ENCODE measurements at regions not wholly inside any gene's neighbourhood (a gene's known extent, or its start where the extent isn't known, plus 50 kb on each side); places are given as distances from the start of the nearest gene placed in this dataset.

GRCh38 chr2:138227195-138227594, 262.9 kb downstream of the HNMT start:
- H3K4me3 ChIP-seq (ENCODE audit: low read depth, low read length): no peak overlapping the region
- TF ChIP-seq CTCF (IDR thresholded peaks at IDR 0.05; ENCODE audit: borderline replicate concordance, insufficient read depth, low read depth, low read length): no peak

GRCh38 chr2:138228101-138228500, 263.8 kb downstream of the HNMT start:
- no peak overlapping the region for H3K4me3 ChIP-seq (ENCODE audit: low read depth, low read length)
- no peak for TF ChIP-seq CTCF (IDR thresholded peaks at IDR 0.05; ENCODE audit: borderline replicate concordance, insufficient read depth, low read depth, low read length)

GRCh38 chr2:138234265-138234664, 267.3 kb upstream of the SPOPL start:
- TF ChIP-seq CTCF (IDR thresholded peaks at IDR 0.05; ENCODE audit: borderline replicate concordance, insufficient read depth, low read depth, low read length): no peak

DNA sequence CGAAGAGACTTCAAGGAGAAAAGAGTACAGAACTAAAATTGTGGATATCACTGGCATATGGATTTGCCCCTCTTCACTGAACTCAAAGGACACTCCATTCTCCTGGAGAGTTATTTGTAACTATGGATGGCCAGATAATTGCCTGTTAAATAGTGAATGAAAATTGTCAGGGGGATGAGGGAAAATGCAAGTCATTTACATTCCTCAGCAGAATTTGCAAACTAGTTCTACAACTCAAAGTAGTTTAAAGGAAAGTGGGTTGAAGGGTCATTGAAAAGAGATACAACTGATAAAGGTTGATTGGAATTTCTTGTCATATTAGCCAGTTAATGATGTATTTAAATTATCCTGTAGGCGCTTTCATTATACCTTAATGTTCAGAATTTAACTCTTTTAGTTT, 266.5 kb upstream of the SPOPL start:
- no peak overlapping the region for H3K4me3 ChIP-seq (ENCODE audit: low read depth, low read length)
- TF ChIP-seq CTCF (IDR thresholded peaks at IDR 0.05; ENCODE audit: borderline replicate concordance, insufficient read depth, low read depth, low read length): no peak

More at GRCh38 chr2:138234265-138234664, 267.3 kb upstream of the SPOPL start:
- H3K4me3 ChIP-seq (ENCODE audit: low read depth, low read length): no peak overlapping the region

GRCh38 chr2:138236142-138236541, 265.4 kb upstream of the SPOPL start:
- no peak overlapping the region for H3K4me3 ChIP-seq (ENCODE audit: low read depth, low read length)
- no peak for TF ChIP-seq CTCF (IDR thresholded peaks at IDR 0.05; ENCODE audit: borderline replicate concordance, insufficient read depth, low read depth, low read length)

DNA sequence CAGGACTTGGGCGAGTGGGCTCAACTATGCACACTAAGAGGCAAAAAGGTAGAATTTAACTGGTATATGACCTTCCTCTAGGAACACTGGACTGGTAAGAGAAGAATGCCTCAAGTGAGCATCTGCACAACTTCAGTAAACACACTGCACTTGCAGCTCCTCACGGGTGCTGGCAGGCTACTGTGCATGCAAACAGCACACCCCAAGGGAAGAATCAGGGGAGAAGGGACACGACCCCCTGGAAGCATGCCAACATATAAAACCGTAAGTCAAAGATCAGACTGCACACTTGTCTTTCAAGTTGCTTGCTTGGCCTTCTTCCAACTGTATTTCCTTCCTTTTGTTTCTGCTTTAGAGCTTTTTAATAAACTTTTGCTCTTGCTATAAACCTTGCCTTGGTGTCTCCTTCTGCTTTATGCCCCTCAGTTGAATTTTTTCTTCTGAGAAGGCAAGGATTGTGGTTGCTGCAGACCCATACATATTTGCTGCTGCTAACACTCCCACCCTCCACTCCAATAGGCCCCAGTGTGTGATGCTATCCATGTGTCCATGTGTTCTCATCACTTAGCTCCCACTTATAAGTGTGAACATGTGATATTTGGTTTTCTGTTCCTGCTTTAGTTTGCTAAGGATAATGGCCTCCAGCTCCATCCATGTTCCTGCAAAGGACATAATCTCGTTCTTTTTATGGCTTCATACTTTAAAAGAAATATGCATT, 263.7 kb upstream of the SPOPL start:
- no peak for TF ChIP-seq CTCF (IDR thresholded peaks at IDR 0.05; ENCODE audit: borderline replicate concordance, insufficient read depth, low read depth, low read length)
- no peak overlapping the region for H3K4me3 ChIP-seq (ENCODE audit: low read depth, low read length)

- no peak for TF ChIP-seq CTCF (IDR thresholded peaks at IDR 0.05; ENCODE audit: borderline replicate concordance, insufficient read depth, low read depth, low read length)
- H3K4me3 ChIP-seq (ENCODE audit: low read depth, low read length): no peak overlapping the region
Observed at GRCh38 chr2:138238908-138239307, 262.7 kb upstream of the SPOPL start.

Measured in GM12875 (cell line).